Skeletal muscle satellite cell (primary cell): ENCODE measurements at regions not wholly inside any gene's neighbourhood (a gene's known extent, or its start where the extent isn't known, plus 50 kb on each side); places are given as distances from the start of the nearest gene placed in this dataset.
A peak's percentile ranks its signal among the peaks of the same experiment; 100 is the strongest.
"Not testable (repeated sequence)": the region's sequence is repeated elsewhere in the genome, so short reads cannot be mapped to it uniquely, and the experiment has no call there.

Experiments used
- H3K27me3 ChIP-seq: 2 replicates; pipeline ENCODE4 v1.7.0; 2013; ENCODE audit warnings: low read length; ENCODE audit not compliant: control insufficient read depth, insufficient read depth
- H3K36me3 ChIP-seq: 2 replicates; pipeline ENCODE4 v1.7.0; 2013; ENCODE audit warnings: mild to moderate bottlenecking, control low read depth, low read length; ENCODE audit not compliant: insufficient read depth
- H3K4me1 ChIP-seq: 2 replicates; pipeline ENCODE4 v1.7.0; 2013; ENCODE audit warnings: low read length; ENCODE audit not compliant: control insufficient read depth, insufficient read depth
- H3K4me2 ChIP-seq: 2 replicates; pipeline ENCODE4 v1.7.0; 2013; ENCODE audit warnings: mild to moderate bottlenecking, low read length
- H3K4me3 ChIP-seq: 2 replicates; pipeline ENCODE4 v1.7.0; 2013; ENCODE audit warnings: low read length
- H3K9ac ChIP-seq: 2 replicates; pipeline ENCODE4 v1.7.0; 2013; ENCODE audit warnings: mild to moderate bottlenecking, low read depth, low read length, moderate library complexity
- H3K9me3 ChIP-seq: replicated peaks from 2 replicates; pipeline ENCODE4 v1.7.0; 2013; ENCODE audit warnings: mild to moderate bottlenecking, control low read depth, low read length

- H3K4me1 ChIP-seq, result peaks cover 31% of the 10 kb centered on the region
- peak overlapping the region; percentile 45 for H3K4me2 ChIP-seq
- no peaks in the 10 kb centered on the region for H3K9me3 ChIP-seq
- H3K36me3 ChIP-seq, result no peaks in the 10 kb centered on the region
- no peaks in the 10 kb centered on the region for H3K27me3 ChIP-seq
- H3K9ac ChIP-seq, result peak overlapping the region; percentile 47
- no peak overlapping the region for H3K4me3 ChIP-seq
These were observed 108.5 kb downstream of the ZNF330 start for GRCh38 chr4:141329174-141329569.

DNA sequence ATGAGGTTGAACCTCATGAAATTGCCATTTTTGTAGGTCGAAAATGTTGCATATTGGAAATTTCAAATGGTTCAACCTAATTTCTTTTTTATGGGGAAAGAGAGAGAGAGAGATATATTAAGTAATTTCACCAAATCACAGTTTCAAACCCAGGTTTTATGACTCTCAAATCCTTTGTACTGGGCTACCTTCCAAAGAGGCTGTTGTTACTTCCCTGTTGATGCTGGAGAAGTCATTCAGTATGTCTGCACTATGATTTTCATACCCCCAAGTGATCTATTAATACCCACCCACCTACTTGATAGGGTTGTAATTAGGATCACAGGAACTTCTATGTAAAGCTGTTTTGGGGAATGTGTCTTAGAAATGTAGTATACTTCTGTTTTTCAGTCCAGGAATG is 109.9 kb downstream of the ZNF330 start:
- no peaks in the 10 kb centered on the region for H3K27me3 ChIP-seq
- no peak overlapping the region for H3K9ac ChIP-seq

DNA sequence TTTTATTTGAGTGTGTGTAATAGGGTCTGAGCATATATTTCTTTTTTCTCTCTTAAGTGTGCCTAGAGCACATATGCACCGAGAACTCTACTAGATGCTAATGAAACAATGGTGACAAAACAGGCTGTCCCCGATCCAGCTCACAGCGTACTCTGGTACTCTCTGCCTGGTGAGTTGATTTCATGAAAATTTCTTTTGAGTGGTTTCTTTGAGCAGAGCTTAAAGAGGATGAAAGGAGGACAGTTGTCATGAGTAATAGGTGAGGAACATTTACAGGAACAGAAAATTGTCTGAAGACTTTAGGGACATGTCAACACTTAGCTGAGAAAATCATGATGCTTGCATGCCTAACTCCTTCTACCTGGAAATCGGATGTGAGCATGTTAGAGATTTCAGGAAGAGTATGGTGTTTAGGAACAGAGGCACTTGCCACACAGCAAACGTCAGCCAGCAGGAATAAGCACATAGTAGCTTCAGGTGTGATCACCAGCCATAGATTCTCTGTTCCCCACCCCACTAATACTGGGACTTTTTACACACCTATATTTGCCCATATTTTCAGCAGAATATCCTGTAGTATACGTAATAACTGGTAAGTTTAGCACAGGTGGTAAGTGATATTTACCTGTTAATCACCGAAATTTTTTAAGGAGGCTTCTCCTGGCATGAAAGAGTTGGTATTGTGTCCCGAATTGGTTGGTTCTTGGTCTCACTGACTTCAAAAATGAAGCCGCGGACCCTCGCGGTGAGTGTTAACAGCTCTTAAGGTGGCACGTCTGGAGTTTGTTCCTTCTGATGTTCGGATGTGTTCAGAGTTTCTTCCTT is 111.1 kb downstream of the ZNF330 start:
- H3K9me3 ChIP-seq, result no peaks in the 10 kb centered on the region
- H3K4me3 ChIP-seq, result no peak overlapping the region
- peaks cover 31% of the 10 kb centered on the region for H3K4me1 ChIP-seq
- no peak overlapping the region for H3K9ac ChIP-seq
- H3K36me3 ChIP-seq, result no peaks in the 10 kb centered on the region
- no peak overlapping the region for H3K4me2 ChIP-seq
- H3K27me3 ChIP-seq, result no peaks in the 10 kb centered on the region

More for the DNA sequence above, 109.9 kb downstream of the ZNF330 start:
- no peaks in the 10 kb centered on the region for H3K36me3 ChIP-seq
- H3K4me1 ChIP-seq, result peaks cover 31% of the 10 kb centered on the region
- no peak overlapping the region for H3K4me2 ChIP-seq
- no peak overlapping the region for H3K4me3 ChIP-seq
- no peaks in the 10 kb centered on the region for H3K9me3 ChIP-seq

- not testable (repeated sequence) for H3K9ac ChIP-seq, H3K36me3 ChIP-seq, H3K9me3 ChIP-seq, H3K4me2 ChIP-seq, H3K27me3 ChIP-seq, H3K4me3 ChIP-seq
- H3K4me1 ChIP-seq, result peaks cover 31% of the 10 kb centered on the region
These were observed 111.9 kb downstream of the ZNF330 start for GRCh38 chr4:141332359-141333181.

DNA sequence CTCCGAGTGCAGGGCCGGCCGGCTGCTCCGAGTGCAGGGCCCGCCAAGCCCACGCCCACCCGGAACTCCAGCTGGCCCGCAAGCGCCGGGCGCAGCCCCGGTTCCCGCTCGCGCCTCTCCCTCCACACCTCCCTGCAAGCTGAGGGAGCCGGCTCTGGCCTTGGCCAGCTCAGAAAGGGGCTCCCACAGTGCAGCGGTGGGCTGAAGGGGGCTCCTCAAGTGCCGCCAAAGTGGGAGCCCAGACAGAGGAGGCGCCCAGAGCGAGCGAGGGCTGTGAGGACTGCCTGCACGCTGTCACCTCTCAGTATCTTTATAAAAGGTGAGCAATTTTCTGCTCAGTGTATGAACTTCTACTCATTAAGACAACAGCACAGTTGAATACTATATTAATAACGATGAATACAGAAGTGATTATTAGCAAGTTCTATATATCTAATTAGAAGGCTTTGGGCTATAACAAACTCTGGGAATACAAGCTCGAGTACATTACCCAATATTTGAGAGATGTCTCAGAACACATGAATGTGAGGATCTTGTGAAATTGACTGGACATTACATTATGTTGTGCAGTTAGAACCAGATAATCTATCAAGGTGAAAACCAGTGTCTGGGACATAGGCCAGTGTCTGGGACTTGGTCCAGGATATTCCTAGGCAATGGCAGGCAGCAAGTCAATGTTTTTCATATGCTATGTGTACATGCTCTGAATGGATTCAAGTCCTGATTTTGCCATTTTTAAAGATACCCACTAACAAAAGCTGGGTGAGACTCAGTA is 112.9 kb downstream of the ZNF330 start:
- not testable (repeated sequence) for H3K27me3 ChIP-seq, H3K9me3 ChIP-seq, H3K36me3 ChIP-seq
- peak overlapping the region; percentile 71 for H3K4me2 ChIP-seq
- peak overlapping the region; percentile 2 for H3K9ac ChIP-seq
- H3K4me1 ChIP-seq, result peaks cover 25% of the 10 kb centered on the region
- peak overlapping the region; percentile 29 for H3K4me3 ChIP-seq

GRCh38 chr4:141335166-141335565 is 114.5 kb downstream of the ZNF330 start:
- no peaks in the 10 kb centered on the region for H3K27me3 ChIP-seq
- H3K4me3 ChIP-seq, result no peak overlapping the region
- no peaks in the 10 kb centered on the region for H3K36me3 ChIP-seq
- no peaks in the 10 kb centered on the region for H3K9me3 ChIP-seq
- H3K4me1 ChIP-seq, result peaks cover 16% of the 10 kb centered on the region
- H3K4me2 ChIP-seq, result no peak overlapping the region
- H3K9ac ChIP-seq, result no peak overlapping the region

DNA sequence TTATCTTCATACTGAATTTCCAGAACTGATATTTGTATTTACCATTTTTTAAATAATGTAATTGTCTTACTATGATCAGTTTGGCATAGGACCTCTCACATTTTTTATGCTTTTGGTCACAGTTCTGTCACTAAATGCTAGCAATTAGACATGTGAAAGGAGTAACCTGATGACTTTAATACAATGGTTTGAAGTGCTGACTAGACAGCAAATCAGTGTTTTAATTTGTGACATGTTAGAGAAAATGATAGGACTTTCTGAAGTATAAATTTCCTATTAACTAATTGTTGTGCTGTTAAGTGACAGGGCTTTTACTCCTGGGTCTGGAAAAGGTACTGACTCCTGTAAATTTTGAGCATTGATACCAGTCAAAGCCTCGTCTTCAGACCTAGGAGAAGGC is 117.5 kb downstream of the ZNF330 start:
- Histone ChIP-seq H3K27me3 (no peaks in the 10 kb centered on the region), H3K9ac (no peak overlapping the region), H3K4me1 (peaks cover 12% of the 10 kb centered on the region), H3K9me3 (no peaks in the 10 kb centered on the region), H3K36me3 (no peaks in the 10 kb centered on the region), H3K4me3 (no peak overlapping the region), H3K4me2 (no peak overlapping the region)

GRCh38 chr4:141339391-141339790 is 118.7 kb downstream of the ZNF330 start:
- Histone ChIP-seq H3K9me3 (no peaks in the 10 kb centered on the region), H3K9ac (no peak overlapping the region), H3K27me3 (no peaks in the 10 kb centered on the region), H3K4me1 (peaks cover 6% of the 10 kb centered on the region), H3K36me3 (no peaks in the 10 kb centered on the region), H3K4me3 (no peak overlapping the region), H3K4me2 (no peak overlapping the region)

GRCh38 chr4:141339966-141340365 is 119.3 kb downstream of the ZNF330 start:
- no peaks in the 10 kb centered on the region for H3K27me3 ChIP-seq
- peaks cover 6% of the 10 kb centered on the region for H3K4me1 ChIP-seq

GRCh38 chr4:141340458-141340857 is 119.8 kb downstream of the ZNF330 start:
- no peaks in the 10 kb centered on the region for H3K27me3 ChIP-seq
- no peaks in the 10 kb centered on the region for H3K36me3 ChIP-seq
- H3K4me3 ChIP-seq, result no peak overlapping the region
- no peak overlapping the region for H3K9ac ChIP-seq
- no peak overlapping the region for H3K4me2 ChIP-seq
- H3K9me3 ChIP-seq, result no peaks in the 10 kb centered on the region
- H3K4me1 ChIP-seq, result peaks cover 6% of the 10 kb centered on the region

More at GRCh38 chr4:141339966-141340365, 119.3 kb downstream of the ZNF330 start:
- H3K4me3 ChIP-seq, result no peak overlapping the region
- no peaks in the 10 kb centered on the region for H3K36me3 ChIP-seq
- H3K9ac ChIP-seq, result no peak overlapping the region
- H3K9me3 ChIP-seq, result no peaks in the 10 kb centered on the region
- H3K4me2 ChIP-seq, result no peak overlapping the region

DNA sequence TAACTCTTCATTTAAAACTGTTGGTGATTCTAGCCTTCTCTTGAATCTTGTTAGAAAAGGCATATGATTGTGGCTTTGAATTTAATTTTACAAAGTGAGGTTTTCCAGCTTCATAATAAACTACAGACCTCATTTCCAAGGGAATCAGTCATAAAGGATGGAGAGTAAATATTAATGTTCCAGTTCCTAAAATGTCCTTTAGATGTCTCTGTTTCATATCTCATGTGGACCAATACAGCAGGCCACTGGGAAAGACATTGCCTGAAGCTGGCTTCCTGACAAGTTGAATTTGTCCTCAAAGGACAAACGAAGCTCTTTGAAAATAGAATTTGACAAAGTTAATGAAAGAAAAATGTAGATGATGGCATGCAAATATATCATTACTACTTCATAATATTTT is 125.4 kb downstream of the ZNF330 start:
- Histone ChIP-seq H3K4me3 (no peak overlapping the region), H3K4me2 (no peak overlapping the region), H3K9ac (no peak overlapping the region), H3K9me3 (no peaks in the 10 kb centered on the region), H3K4me1 (peaks cover 19% of the 10 kb centered on the region), H3K36me3 (no peaks in the 10 kb centered on the region), H3K27me3 (no peaks in the 10 kb centered on the region)
